HEK293T (cell line): ENCODE measurements at regions not wholly inside any gene's neighbourhood (a gene's known extent, or its start where the extent isn't known, plus 50 kb on each side); places are given as distances from the start of the nearest gene placed in this dataset.

Experiments
- CTCF ChIA-PET: fragments of 350-600 bp; formaldehyde crosslinking; extraction: SDS; loops from one replicate; lab custom pipeline; 2021; ENCODE audit warnings: antibody characterized with exemption, inconsistent platforms; lab: Yijun Ruan, JAX
- POLR2A ChIA-PET: fragments of 350-600 bp; formaldehyde crosslinking; extraction: SDS; loops from one replicate; lab custom pipeline; 2020; ENCODE audit warnings: antibody characterized with exemption, inconsistent platforms; lab: Yijun Ruan, JAX
- DNase-seq: peaks from one replicate; pipeline ENCODE4 v3.0.0; 2012; ENCODE audit warnings: mixed read lengths; ENCODE audit errors: extremely low spot score
- ARNT ChIP-seq: fragments of 450-650 bp; IDR thresholded peaks from 2 replicates; pipeline ENCODE4 v1.6.1; 2017; ENCODE audit warnings: mild to moderate bottlenecking
- BHLHE40 ChIP-seq: fragments of 450-650 bp; IDR thresholded peaks from 2 replicates; pipeline ENCODE4 v1.6.1; 2016; ENCODE audit warnings: mild to moderate bottlenecking, moderate library complexity, borderline replicate concordance
- CTBP1 ChIP-seq: fragments of 450-650 bp; IDR thresholded peaks from 2 replicates; pipeline ENCODE4 v1.6.1; 2016; ENCODE audit warnings: borderline replicate concordance
- ELF4 ChIP-seq: fragments of 450-650 bp; IDR thresholded peaks from 2 replicates; pipeline ENCODE4 v1.6.1; 2017; ENCODE audit warnings: antibody characterized with exemption
- FOXA1 ChIP-seq: fragments of 450-650 bp; IDR thresholded peaks from 2 replicates; pipeline ENCODE4 v1.6.1; 2016; ENCODE audit warnings: mild to moderate bottlenecking
- FOXK2 ChIP-seq: fragments of 450-650 bp; IDR thresholded peaks from 2 replicates; pipeline ENCODE4 v1.6.1; 2016; ENCODE audit warnings: mild to moderate bottlenecking
- FOXM1 ChIP-seq: fragments of 450-650 bp; IDR thresholded peaks from 2 replicates; pipeline ENCODE4 v1.6.1; 2017; ENCODE audit warnings: mild to moderate bottlenecking, borderline replicate concordance
- HDGF ChIP-seq: fragments of 450-650 bp; IDR thresholded peaks from 2 replicates; pipeline ENCODE4 v1.6.1; 2017; ENCODE audit warnings: antibody characterized with exemption, borderline replicate concordance
- L3MBTL2 ChIP-seq: fragments of 450-650 bp; conservative IDR thresholded peaks from 2 replicates; pipeline ENCODE4 v1.6.1; 2016; ENCODE audit warnings: mild to moderate bottlenecking
- LEF1 ChIP-seq: fragments of 450-650 bp; IDR thresholded peaks from 2 replicates; pipeline ENCODE4 v1.6.1; 2017; ENCODE audit warnings: mild to moderate bottlenecking, borderline replicate concordance
- NFRKB ChIP-seq: fragments of 450-650 bp; IDR thresholded peaks from 2 replicates; pipeline ENCODE4 v1.6.1; 2016; ENCODE audit warnings: mild to moderate bottlenecking, moderate library complexity
- SP1 ChIP-seq: fragments of 450-650 bp; IDR thresholded peaks from 2 replicates; pipeline ENCODE4 v1.6.1; 2017
- SUZ12 ChIP-seq: fragments of 450-650 bp; IDR thresholded peaks from 2 replicates; pipeline ENCODE4 v1.6.1; 2016; ENCODE audit warnings: mild to moderate bottlenecking
- TARDBP ChIP-seq: fragments of 450-650 bp; IDR thresholded peaks from 2 replicates; pipeline ENCODE4 v1.6.1; 2016
- ZNF384 ChIP-seq: fragments of 450-650 bp; IDR thresholded peaks from 2 replicates; pipeline ENCODE4 v1.6.1; 2016
- TF ChIP-seq, protein P1 (sequence below): fragments of 450-650 bp; IDR thresholded peaks from 2 replicates; pipeline ENCODE4 v1.6.1; 2016

DNA sequence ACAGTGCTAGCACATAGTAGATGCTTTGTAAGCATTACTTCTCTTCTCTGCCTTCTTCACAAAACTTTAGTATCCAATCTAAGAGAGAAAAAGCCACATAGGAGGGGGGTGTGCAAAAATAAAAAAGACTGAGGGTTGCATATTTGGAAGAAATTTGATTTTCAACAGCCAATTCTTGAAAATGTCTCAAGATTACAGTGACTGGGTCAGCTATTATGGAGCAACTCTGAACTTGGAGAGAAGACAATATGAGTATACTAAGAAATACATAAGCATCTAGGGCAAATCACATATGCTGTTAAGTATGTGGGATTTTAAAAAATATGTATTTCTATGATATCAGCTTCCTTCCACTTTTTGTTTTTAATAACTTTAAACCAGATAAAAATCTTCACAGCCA lies 196.6 kb upstream of the GOLIM4 start:
- TF ChIP-seq NFRKB (no peak), LEF1 (no peak), ARNT (no peak), SUZ12 (no peak)
- CTCF ChIA-PET = no interaction called here
- no peak for DNase-seq
- POLR2A ChIA-PET = no interaction called here

DNA sequence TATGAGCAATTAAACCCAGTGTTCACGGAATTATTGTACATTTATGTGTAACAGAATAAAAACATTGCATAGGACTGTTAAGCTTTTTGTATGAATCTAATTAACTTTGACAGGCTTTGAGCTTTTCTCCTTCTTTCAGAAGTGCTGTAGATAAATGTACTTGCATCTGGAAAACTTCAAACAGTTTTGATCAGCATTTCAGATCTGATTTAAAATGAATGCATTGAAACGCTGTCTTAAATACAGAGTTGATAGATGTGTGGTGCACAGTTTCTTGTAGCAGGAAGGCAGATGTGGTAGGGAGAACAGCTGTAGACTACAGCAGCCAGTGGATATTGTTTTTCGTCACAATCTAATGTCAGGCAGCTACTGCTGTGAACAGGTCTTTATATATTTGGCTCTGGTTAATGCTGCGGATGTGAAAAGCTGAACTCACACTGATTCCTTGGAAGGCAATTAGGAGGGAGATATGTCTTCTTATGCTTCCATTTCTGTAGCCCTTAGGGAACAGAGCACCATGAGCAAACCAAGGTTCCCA lies 193.8 kb upstream of the GOLIM4 start:
- no peak for TF ChIP-seq FOXM1
- no peak for TF ChIP-seq ZNF384
- TF ChIP-seq CTBP1 = no peak
- TF ChIP-seq HDGF = no peak
- TF ChIP-seq NFRKB = no peak
- no peak for TF ChIP-seq SUZ12
- TF ChIP-seq LEF1 = no peak
- TF ChIP-seq TARDBP = no peak
- no peak for TF ChIP-seq ELF4
- no peak for TF ChIP-seq FOXA1
- TF ChIP-seq L3MBTL2 = no peak
- TF ChIP-seq FOXK2 = no peak
- ChIA-PET POLR2A (no interaction called here), CTCF (no interaction called here)
- no peak for DNase-seq

DNA sequence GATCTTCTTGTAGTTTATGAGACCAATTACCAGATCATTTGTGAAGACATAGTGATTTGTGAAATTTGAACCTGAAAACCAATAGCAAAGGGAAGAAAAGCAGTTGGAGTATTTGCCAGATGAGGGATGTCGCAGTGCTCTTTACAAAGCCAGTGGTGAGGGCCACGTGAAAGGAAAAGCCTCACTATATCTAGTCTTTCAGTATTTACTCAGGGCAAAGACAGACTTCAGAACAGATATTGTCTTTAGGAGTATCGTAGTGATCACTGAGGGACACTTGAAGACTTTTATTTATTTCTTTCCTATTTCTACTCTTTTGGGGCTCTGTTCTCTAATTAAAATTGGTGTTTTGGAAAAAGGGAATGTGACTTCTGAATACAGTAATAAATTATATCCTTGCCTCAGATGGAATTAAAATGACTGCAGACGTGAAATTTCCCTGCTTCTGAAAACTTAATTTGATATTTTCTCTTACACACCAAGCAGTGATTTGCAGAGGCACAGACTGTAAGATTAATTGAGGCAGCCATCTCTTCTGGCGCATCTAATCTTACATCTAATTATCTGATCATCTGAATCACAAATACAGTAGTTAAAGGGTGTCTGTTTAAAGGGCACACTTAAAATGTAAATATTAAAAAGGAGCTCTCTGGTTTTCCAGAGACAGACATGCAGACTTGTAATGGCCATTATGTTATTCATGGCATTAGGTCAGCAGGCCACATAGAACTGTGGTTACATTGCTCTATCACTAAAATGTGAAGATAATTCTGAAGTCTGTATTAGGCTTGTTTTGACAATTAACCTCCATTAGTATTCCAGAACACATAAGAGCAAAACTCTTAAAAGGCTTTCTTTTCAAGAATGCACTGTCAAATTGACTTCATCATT lies 193.0 kb upstream of the GOLIM4 start:
- ChIA-PET POLR2A (no interaction called here), CTCF (no interaction called here)
- DNase-seq = no peak
- TF ChIP-seq BHLHE40 = no peak
- TF ChIP-seq ZNF384 = no peak
- no peak for TF ChIP-seq ARNT
- no peak for TF ChIP-seq FOXK2
- no peak for TF ChIP-seq ELF4
- TF ChIP-seq FOXA1 = no peak
- no peak for TF ChIP-seq NFRKB
- TF ChIP-seq HDGF = no peak
- TF ChIP-seq TARDBP = no peak
- TF ChIP-seq L3MBTL2 = no peak
- TF ChIP-seq, protein P1, sequence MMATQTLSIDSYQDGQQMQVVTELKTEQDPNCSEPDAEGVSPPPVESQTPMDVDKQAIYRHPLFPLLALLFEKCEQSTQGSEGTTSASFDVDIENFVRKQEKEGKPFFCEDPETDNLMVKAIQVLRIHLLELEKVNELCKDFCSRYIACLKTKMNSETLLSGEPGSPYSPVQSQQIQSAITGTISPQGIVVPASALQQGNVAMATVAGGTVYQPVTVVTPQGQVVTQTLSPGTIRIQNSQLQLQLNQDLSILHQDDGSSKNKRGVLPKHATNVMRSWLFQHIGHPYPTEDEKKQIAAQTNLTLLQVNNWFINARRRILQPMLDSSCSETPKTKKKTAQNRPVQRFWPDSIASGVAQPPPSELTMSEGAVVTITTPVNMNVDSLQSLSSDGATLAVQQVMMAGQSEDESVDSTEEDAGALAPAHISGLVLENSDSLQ = no peak
- TF ChIP-seq LEF1 = no peak
- TF ChIP-seq CTBP1 = no peak
- no peak for TF ChIP-seq SUZ12
- TF ChIP-seq SP1 = no peak
- no peak for TF ChIP-seq FOXM1

DNA sequence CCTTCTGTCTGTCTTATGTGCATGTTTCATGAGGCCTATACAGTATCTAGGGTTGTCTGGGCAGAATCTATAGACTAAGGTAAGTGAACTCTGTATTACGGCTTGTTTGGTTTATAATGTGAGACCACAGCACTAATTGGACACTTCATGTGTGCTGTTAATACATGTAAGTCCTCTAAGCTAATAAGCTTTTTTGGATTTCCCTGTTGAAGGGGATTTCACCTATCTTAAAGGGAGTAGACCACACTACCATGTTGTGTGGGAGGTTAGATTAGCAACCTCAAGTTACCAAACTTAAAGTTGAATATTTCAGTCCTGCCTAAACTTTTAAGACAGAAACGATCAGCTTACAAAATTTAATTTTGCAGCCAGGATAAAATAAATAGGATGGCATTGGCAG lies 189.8 kb upstream of the GOLIM4 start:
- ChIA-PET POLR2A (no interaction called here), CTCF (no interaction called here)
- TF ChIP-seq L3MBTL2 = no peak
- no peak for TF ChIP-seq FOXA1
- no peak for TF ChIP-seq CTBP1
- TF ChIP-seq SP1 = no peak
- no peak for TF ChIP-seq ZNF384
- TF ChIP-seq TARDBP = no peak
- TF ChIP-seq, protein P1 = no peak
- no peak for TF ChIP-seq ELF4
- no peak for TF ChIP-seq LEF1
- TF ChIP-seq ARNT = no peak
- no peak for TF ChIP-seq FOXM1
- no peak for TF ChIP-seq FOXK2
- TF ChIP-seq SUZ12 = no peak
- no peak for TF ChIP-seq BHLHE40
- no peak for TF ChIP-seq HDGF
- no peak for TF ChIP-seq NFRKB
- no peak for DNase-seq

DNA sequence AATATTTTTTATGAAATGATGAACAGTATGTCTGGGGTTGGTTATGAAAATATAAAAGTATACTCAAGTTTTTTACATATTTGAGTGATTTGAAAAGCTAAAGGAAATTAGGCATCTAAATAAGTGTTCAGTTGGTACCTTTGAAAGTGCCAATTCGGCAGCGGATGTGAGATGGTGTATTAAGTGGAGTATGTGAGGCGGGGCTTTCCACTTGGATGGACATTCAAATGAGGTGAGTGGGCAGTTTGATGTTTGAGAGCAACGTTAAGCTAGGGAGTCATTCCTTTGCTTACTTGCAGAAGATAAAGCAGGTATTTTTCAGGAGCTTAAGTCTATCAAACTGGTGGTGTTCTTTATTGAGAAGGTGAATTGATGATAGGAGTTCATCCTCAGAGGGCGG lies 189.0 kb upstream of the GOLIM4 start:
- ChIA-PET POLR2A (no interaction called here), CTCF (no interaction called here)

DNA sequence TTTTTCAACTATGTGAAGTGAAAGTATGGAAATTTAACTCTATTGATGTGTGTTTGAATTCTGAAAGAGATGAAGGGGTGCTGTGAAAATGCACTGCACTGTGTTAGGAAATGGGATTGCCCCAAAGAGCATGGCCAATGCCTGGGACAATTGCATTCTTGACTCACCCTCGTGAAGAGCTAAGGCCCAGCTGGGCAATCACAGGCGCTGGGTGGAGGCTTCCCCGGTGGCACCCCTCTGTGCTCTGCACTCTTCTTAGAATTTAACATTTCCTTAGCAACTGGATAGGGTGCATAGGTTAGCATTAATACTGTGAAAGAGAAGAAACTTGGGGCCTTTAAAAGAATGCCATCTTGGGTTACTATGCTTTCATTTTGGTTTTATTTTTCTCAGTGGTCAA lies 179.9 kb upstream of the GOLIM4 start:
- POLR2A ChIA-PET = no interaction called here
- CTCF ChIA-PET = interaction anchor here (0.6 kb wide), 1 partner anchor 25 kb away, joined by 3 read pairs; no protein-coding TSS in a partner anchor
- TF ChIP-seq TARDBP = no peak
- TF ChIP-seq NFRKB = no peak
- no peak for DNase-seq

More for the DNA sequence above, 189.0 kb upstream of the GOLIM4 start:
- DNase-seq = no peak
- TF ChIP-seq SP1 (no peak), ARNT (no peak), NFRKB (no peak)

DNA sequence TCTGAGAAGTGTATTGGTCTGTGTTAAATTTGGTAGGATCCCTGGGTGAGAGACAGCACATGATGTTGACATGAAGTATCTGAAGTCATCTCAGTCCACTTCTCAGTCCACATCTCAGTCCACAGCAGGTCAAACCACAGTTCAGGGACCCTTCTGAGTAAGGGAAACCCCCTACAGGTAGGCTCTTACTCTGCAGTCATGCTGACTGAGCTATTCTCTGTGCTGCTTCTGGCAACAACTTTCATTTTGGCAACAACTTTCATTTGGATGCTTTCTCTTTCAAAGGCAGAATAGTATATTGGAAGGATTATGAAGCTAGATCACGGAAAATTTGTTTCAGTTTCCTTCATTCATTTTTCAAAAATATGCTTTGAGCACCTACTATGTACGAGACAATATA lies 178.2 kb upstream of the GOLIM4 start:
- TF ChIP-seq ARNT (no peak), SP1 (no peak), SUZ12 (no peak), HDGF (no peak), LEF1 (no peak), L3MBTL2 (no peak), FOXA1 (no peak), BHLHE40 (no peak), FOXM1 (no peak), NFRKB (no peak), ZNF384 (no peak), TARDBP (no peak), ELF4 (no peak), FOXK2 (no peak), CTBP1 (no peak)
- TF ChIP-seq, protein P1 = no peak
- CTCF ChIA-PET = no interaction called here
- POLR2A ChIA-PET = no interaction called here
- DNase-seq = no peak
